ENCODE measurements at regions not wholly inside any gene's neighbourhood (a gene's known extent, or its start where the extent isn't known, plus 50 kb on each side); places are given as distances from the start of the nearest gene placed in this dataset.

- Histone ChIP-seq H3K9me3 (ENCODE audit: insufficient read depth in 2 of 2, low read depth in 1 of 2, low read length in 1 of 2) (no peaks in the 10 kb centered on the region), H4K5ac (ENCODE audit: insufficient read length, low read depth, low read length) (no peak overlapping the region), H2BK20ac (ENCODE audit: low read length) (no peak overlapping the region), H3K23ac (ENCODE audit: insufficient read length) (no peak overlapping the region), H3K4me1 (replicated peaks in 1 of 4; ENCODE audit: control insufficient read depth in 3 of 4, insufficient read depth in 4 of 4, low read length in 3 of 4) (peaks cover 0 to 3% (median 0%) of the 10 kb centered on the region in 4 experiments; a peak in 3 of 7 replicates), H2AFZ (ENCODE audit: low read length) (no peak overlapping the region), H3K4me3 (ENCODE audit: extremely low read depth in 1 of 4, insufficient read depth in 2 of 4, low read depth in 3 of 4, low read length in 4 of 4) (no peak overlapping the region), H2AK5ac (ENCODE audit: low read depth, low read length) (no peak overlapping the region), H4K8ac (ENCODE audit: extremely low read depth, insufficient read depth, low read length) (no peak overlapping the region), H3K27me3 (replicated peaks in 1 of 4; ENCODE audit: control insufficient read depth in 3 of 4, extremely low read depth in 1 of 4, insufficient read depth in 3 of 4, low read length in 3 of 4) (no peaks in the 10 kb centered on the region; a peak in 1 of 7 replicates), H2BK12ac (ENCODE audit: low read depth, low read length) (no peak overlapping the region), H3K4ac (replicated peaks; ENCODE audit: insufficient read length, low read depth, low read length) (no peak overlapping the region), H3K56ac (replicated peaks; ENCODE audit: insufficient read length, low read depth, low read length) (no peak overlapping the region), H2BK120ac (replicated peaks; ENCODE audit: low read depth, low read length) (no peak overlapping the region), H3K27ac (ENCODE audit: low read depth, low read length) (no peak overlapping the region), H4K20me1 (replicated peaks in 1 of 2; ENCODE audit: control insufficient read depth in 1 of 2, insufficient read depth in 2 of 2, low read length in 2 of 2) (no peaks in the 10 kb centered on the region), H3K79me2 (ENCODE audit: control insufficient read depth in 1 of 2, insufficient read depth in 2 of 2, low read length in 2 of 2) (no peaks in the 10 kb centered on the region), H3K18ac (ENCODE audit: extremely low read depth, low read length) (no peak overlapping the region), H3K4me2 (ENCODE audit: insufficient read depth in 1 of 2, low read depth in 2 of 2, low read length in 2 of 2) (no peak overlapping the region), H3K79me1 (ENCODE audit: low read depth, low read length) (no peaks in the 10 kb centered on the region), H3K36me3 (ENCODE audit: control insufficient read depth in 2 of 4, insufficient read depth in 4 of 4, low read length in 3 of 4) (no peaks in the 10 kb centered on the region), H3K23me2 (ENCODE audit: low read depth, low read length) (no peaks in the 10 kb centered on the region), H3K9ac (replicated peaks in 1 of 4; ENCODE audit: extremely low read depth in 1 of 4, low read depth in 3 of 4, low read length in 3 of 4) (no peak overlapping the region), H2BK5ac (ENCODE audit: low read depth, low read length) (no peak overlapping the region), H3K14ac (ENCODE audit: insufficient read length) (no peak overlapping the region), H4K91ac (replicated peaks; ENCODE audit: insufficient read length, low read length) (no peak overlapping the region), H2BK15ac (ENCODE audit: low read length) (no peak overlapping the region)
- ChIA-PET POLR2A (ENCODE audit: partially characterized antibody) (interaction anchor here (0.9 kb wide), 1 partner anchor 9 kb away, joined by 3 read pairs; no protein-coding TSS in a partner anchor), CTCF (ENCODE audit: partially characterized antibody) (interaction anchor here (0.6 to 6.1 kb wide), 3 partner anchors 13 to 107 kb away, joined by 3 to 31 read pairs (median 4); no protein-coding TSS in a partner anchor)
- WGBS, 2 experiments (ENCODE audit: extremely low coverage in 1 of 2, insufficient coverage in 1 of 2, insufficient read length in 1 of 2, insufficient replicate concordance in 2 of 2, low coverage in 1 of 2, low lambda C conversion rate in 2 of 2, missing lambda C conversion rate in 1 of 2): 93% methylated on average over 1 of the region's 1 CpG; no CpG with 5 or more reads in 1 of the 2 experiments
- TF ChIP-seq CTBP2 (IDR thresholded peaks at IDR 0.05; ENCODE audit: borderline replicate concordance, insufficient read depth, insufficient read length, low read length) (no peak), ATF3 (IDR thresholded peaks at IDR 0.05; ENCODE audit: insufficient read depth, low read depth, low read length) (no peak), SIRT6 (IDR thresholded peaks at IDR 0.05; ENCODE audit: low read length) (no peak), HDAC6 (IDR thresholded peaks at IDR 0.05; ENCODE audit: low read depth, low read length) (no peak), TAF7 (optimal IDR thresholded peaks at IDR 0.05; ENCODE audit: borderline replicate concordance, low read depth, low read length) (no peak), CREB1 (IDR thresholded peaks at IDR 0.05) (no peak), TAF1 (IDR thresholded peaks at IDR 0.05; ENCODE audit: low read depth, low read length) (no peak), EGR1 (IDR thresholded peaks at IDR 0.05; ENCODE audit: borderline replicate concordance, low read depth, low read length) (no peak), MAFK (IDR thresholded peaks at IDR 0.05; ENCODE audit: low read depth, low read length) (no peak), CEBPB (IDR thresholded peaks at IDR 0.05; ENCODE audit: low read depth, low read length) (no peak), ZNF274 (IDR thresholded peaks at IDR 0.05; ENCODE audit: borderline replicate concordance, extremely low read depth, low read length) (no peak), SIX5 (IDR thresholded peaks at IDR 0.05; ENCODE audit: low read depth, low read length) (no peak), SAP30 (IDR thresholded peaks at IDR 0.05; ENCODE audit: insufficient read depth, insufficient replicate concordance, low read length) (no peak), GABPA (IDR thresholded peaks at IDR 0.05; ENCODE audit: borderline replicate concordance, insufficient read depth, low read length) (no peak), EZH2 (IDR thresholded peaks at IDR 0.05; ENCODE audit: low read depth, low read length, severe bottlenecking) (no peak)
- no peak for FAIRE-seq
- no peak for DNase-seq (ENCODE audit: low read depth in 1 of 2, low spot score in 2 of 2)
Observed at GRCh38 chr11:112481431-112481830, 220.8 kb upstream of the PLET1 start.

Measured in H1 (cell line).